H1 (cell line): ENCODE measurements at regions not wholly inside any gene's neighbourhood (a gene's known extent, or its start where the extent isn't known, plus 50 kb on each side); places are given as distances from the start of the nearest gene placed in this dataset.

Experiments used
- CTCF ChIA-PET: fragments of 300-600 bp; sonication (Branson Sonifier 250); formaldehyde crosslinking; loops from one replicate; lab custom pipeline; 2021; ENCODE audit not compliant: partially characterized antibody; lab: Charles Lee
- POLR2A ChIA-PET: fragments of 300-600 bp; sonication (Branson Sonifier 250); formaldehyde crosslinking; loops from one replicate; lab custom pipeline; 2021; ENCODE audit warnings: inconsistent platforms; ENCODE audit not compliant: partially characterized antibody; lab: Charles Lee
- DNase-seq, 2 experiments: peaks; one replicate each; pipeline versions ENCODE4 v3.0.0 to v3.0.0-alpha.2; 2010 to 2022; ENCODE audit warnings: low spot score in 2 of 2, low read depth in 1 of 2, mixed read lengths in 1 of 2
- FAIRE-seq: peaks from 2 replicates; lab custom pipeline; 2011; peaks lifted over from hg19 to GRCh38; lab: Jason Lieb, UNC
- H2AFZ ChIP-seq: 2 replicates; pipeline ENCODE4 v1.8.1; 2012; ENCODE audit warnings: low read length, inconsistent platforms
- H2AK5ac ChIP-seq: 2 replicates; pipeline ENCODE4 v1.6.1; 2013; ENCODE audit warnings: low read depth, low read length
- H2BK120ac ChIP-seq: replicated peaks from 2 replicates; pipeline ENCODE3; 2013; ENCODE audit warnings: low read depth, low read length, inconsistent platforms
- H2BK12ac ChIP-seq: 2 replicates; pipeline ENCODE4 v1.6.1; 2013; ENCODE audit warnings: low read depth, low read length
- H2BK15ac ChIP-seq: 2 replicates; pipeline ENCODE4 v1.6.1; 2013; ENCODE audit warnings: low read length
- H2BK20ac ChIP-seq: 2 replicates; pipeline ENCODE4 v1.6.1; 2013; ENCODE audit warnings: low read length
- H2BK5ac ChIP-seq: 2 replicates; pipeline ENCODE4 v1.6.1; 2013; ENCODE audit warnings: low read depth, low read length
- H3K14ac ChIP-seq: 2 replicates; pipeline ENCODE4 v1.6.1; 2013; ENCODE audit warnings: inconsistent platforms; ENCODE audit not compliant: insufficient read length
- H3K18ac ChIP-seq: 2 replicates; pipeline ENCODE4 v1.6.1; 2013; ENCODE audit warnings: low read length; ENCODE audit errors: extremely low read depth
- H3K23ac ChIP-seq: 2 replicates; pipeline ENCODE4 v1.6.1; 2013; ENCODE audit warnings: inconsistent platforms; ENCODE audit not compliant: insufficient read length
- H3K23me2 ChIP-seq: 2 replicates; pipeline ENCODE4 v1.6.1; 2013; ENCODE audit warnings: low read depth, low read length
- H3K27ac ChIP-seq: 2 replicates; pipeline ENCODE4 v1.6.1; 2011; ENCODE audit warnings: low read depth, low read length, inconsistent platforms
- H3K27me3 ChIP-seq, 4 experiments: replicated peaks in 1 of 4; 1 replicate in 1 of 4; 2 replicates in 3 of 4; pipeline versions ENCODE4 v1.6.1 to v1.8.1; 2011 to 2013; ENCODE audit warnings: low read length in 3 of 4, mild to moderate bottlenecking in 3 of 4, inconsistent platforms in 2 of 4, mixed read lengths in 2 of 4, moderate library complexity in 1 of 4; ENCODE audit not compliant: control insufficient read depth in 3 of 4, insufficient read depth in 3 of 4; ENCODE audit errors: extremely low read depth in 1 of 4
- H3K36me3 ChIP-seq, 4 experiments: 2 replicates each; pipeline versions ENCODE4 v1.6.1 to v1.8.1; 2011 to 2013; ENCODE audit warnings: mild to moderate bottlenecking in 4 of 4, low read length in 3 of 4, moderate library complexity in 2 of 4, control low read depth in 1 of 4, inconsistent platforms in 1 of 4; ENCODE audit not compliant: insufficient read depth in 4 of 4, control insufficient read depth in 2 of 4
- H3K4ac ChIP-seq: replicated peaks from 2 replicates; pipeline ENCODE3; 2013; ENCODE audit warnings: low read length, low read depth, mixed read lengths, inconsistent platforms; ENCODE audit not compliant: insufficient read length
- H3K4me1 ChIP-seq, 4 experiments: replicated peaks in 1 of 4; 1 replicate in 1 of 4; 2 replicates in 3 of 4; pipeline versions ENCODE4 v1.6.1 to v1.8.1; 2011 to 2013; ENCODE audit warnings: low read length in 3 of 4, inconsistent platforms in 2 of 4, mixed read lengths in 1 of 4; ENCODE audit not compliant: insufficient read depth in 4 of 4, control insufficient read depth in 3 of 4
- H3K4me2 ChIP-seq, 2 experiments: 2 replicates each; pipeline versions ENCODE4 v1.6.1 to v1.8.1; 2011 to 2013; ENCODE audit warnings: low read depth in 2 of 2, low read length in 2 of 2, control low read depth in 1 of 2, inconsistent platforms in 1 of 2, mild to moderate bottlenecking in 1 of 2; ENCODE audit not compliant: insufficient read depth in 1 of 2
- H3K4me3 ChIP-seq, 4 experiments: fragments of 200-600, 300-600 bp in 1 of 4; sonication (generic), shearing (Covaris generic), sonication (Bioruptor Twin) in 1 of 4; 2 replicates each; pipeline versions ENCODE4 v1.5.1 to v1.8.1; 2011 to 2016; ENCODE audit warnings: low read length in 4 of 4, low read depth in 3 of 4, control low read depth in 2 of 4, inconsistent platforms in 2 of 4, mild to moderate bottlenecking in 2 of 4, mixed read lengths in 1 of 4, moderate library complexity in 1 of 4; ENCODE audit not compliant: insufficient read depth in 2 of 4; ENCODE audit errors: extremely low read depth in 1 of 4
- H3K56ac ChIP-seq: replicated peaks from 2 replicates; pipeline ENCODE3; 2013; ENCODE audit warnings: low read depth, mild to moderate bottlenecking, mixed read lengths, low read length, inconsistent platforms; ENCODE audit not compliant: insufficient read length
- H3K79me1 ChIP-seq: 2 replicates; pipeline ENCODE4 v1.6.1; 2013; ENCODE audit warnings: low read depth, low read length, control low read depth
- H3K79me2 ChIP-seq, 2 experiments: 2 replicates each; pipeline versions ENCODE4 v1.6.1 to v1.8.1; 2012 to 2013; ENCODE audit warnings: low read length in 2 of 2, mild to moderate bottlenecking in 2 of 2, inconsistent platforms in 1 of 2; ENCODE audit not compliant: insufficient read depth in 2 of 2, control insufficient read depth in 1 of 2
- H3K9ac ChIP-seq, 4 experiments: replicated peaks in 1 of 4; 1 replicate in 1 of 4; 2 replicates in 3 of 4; pipeline versions ENCODE4 v1.6.1 to v1.8.1; 2011 to 2013; ENCODE audit warnings: low read depth in 3 of 4, low read length in 3 of 4, control low read depth in 2 of 4, mild to moderate bottlenecking in 2 of 4, moderate library complexity in 2 of 4, inconsistent platforms in 1 of 4; ENCODE audit errors: extremely low read depth in 1 of 4
- H3K9me3 ChIP-seq, 2 experiments: 2 replicates each; pipeline versions ENCODE4 v1.6.1 to v1.8.1; 2012 to 2013; ENCODE audit warnings: mild to moderate bottlenecking in 2 of 2, moderate library complexity in 2 of 2, control low read depth in 1 of 2, inconsistent platforms in 1 of 2, low read depth in 1 of 2, low read length in 1 of 2, mixed read lengths in 1 of 2; ENCODE audit not compliant: insufficient read depth in 2 of 2
- H4K20me1 ChIP-seq, 2 experiments: replicated peaks in 1 of 2; 2 replicates each; pipeline versions ENCODE3 to v1.8.1; 2011 to 2013; ENCODE audit warnings: inconsistent platforms in 2 of 2, low read length in 2 of 2, mild to moderate bottlenecking in 1 of 2; ENCODE audit not compliant: insufficient read depth in 2 of 2, control insufficient read depth in 1 of 2
- H4K5ac ChIP-seq: 2 replicates; pipeline ENCODE4 v1.6.1; 2013; ENCODE audit warnings: low read length, low read depth, mixed read lengths, inconsistent platforms; ENCODE audit not compliant: insufficient read length
- H4K8ac ChIP-seq: 2 replicates; pipeline ENCODE4 v1.8.0; 2013; ENCODE audit warnings: mild to moderate bottlenecking, moderate library complexity, low read length, inconsistent platforms; ENCODE audit not compliant: insufficient read depth; ENCODE audit errors: extremely low read depth
- H4K91ac ChIP-seq: replicated peaks from 2 replicates; pipeline ENCODE3; 2013; ENCODE audit warnings: low read length, mixed read lengths, inconsistent platforms; ENCODE audit not compliant: insufficient read length
- CBX5 ChIP-seq: fragments of 300-800, 300-1000 bp; sonication (generic); IDR thresholded peaks from 2 replicates; pipeline ENCODE4 v1.7.1; 2016; ENCODE audit warnings: antibody characterized with exemption, low read length, low read depth
- CBX8 ChIP-seq: fragments of 300-800, 300-1000 bp; sonication (generic); IDR thresholded peaks from 2 replicates; pipeline ENCODE4 v1.7.1; 2016; ENCODE audit warnings: low read depth, low read length, borderline replicate concordance
- CREB1 ChIP-seq: IDR thresholded peaks from 2 replicates; pipeline ENCODE4 v1.6.1; 2012; ENCODE audit warnings: inconsistent platforms
- EGR1 ChIP-seq: IDR thresholded peaks from 2 replicates; pipeline ENCODE4 v1.6.1; 2011; ENCODE audit warnings: low read depth, low read length, borderline replicate concordance
- JUND ChIP-seq: IDR thresholded peaks from 2 replicates; pipeline ENCODE4 v1.6.1; 2011; ENCODE audit warnings: mild to moderate bottlenecking, improper control_type of control experiment, low read length
- KDM4A ChIP-seq: IDR thresholded peaks from one replicate; pipeline ENCODE4 v1.7.1; 2012; ENCODE audit warnings: low read depth, mild to moderate bottlenecking, moderate library complexity, low read length, inconsistent platforms; ENCODE audit not compliant: severe bottlenecking
- POLR2A ChIP-seq, 2 experiments: IDR thresholded peaks; 1 replicate in 1 of 2; 2 replicates in 1 of 2; pipeline ENCODE4 v1.6.1; 2011; ENCODE audit warnings: low read depth in 2 of 2, low read length in 2 of 2, mild to moderate bottlenecking in 2 of 2; ENCODE audit errors: control extremely low read depth in 1 of 2
- RBBP5 ChIP-seq: IDR thresholded peaks from 2 replicates; pipeline ENCODE4 v1.7.1; 2012; ENCODE audit warnings: low read depth, mild to moderate bottlenecking, inconsistent platforms, low read length, moderate library complexity, borderline replicate concordance
- RXRA ChIP-seq: IDR thresholded peaks from 2 replicates; pipeline ENCODE4 v1.6.1; 2011; ENCODE audit warnings: low read depth, mild to moderate bottlenecking, low read length, moderate library complexity; ENCODE audit not compliant: insufficient read depth
- WGBS, 2 experiments: shearing (Covaris generic) in 1 of 2; methylation state at CpG; one replicate each; pipeline versions ENCODE4 v1.1.6 to v1.1.7; 2013 to 2015; ENCODE audit warnings: low lambda C conversion rate in 2 of 2, mixed read lengths in 2 of 2, inconsistent platforms in 1 of 2, low coverage in 1 of 2, missing lambda C conversion rate in 1 of 2; ENCODE audit not compliant: insufficient replicate concordance in 2 of 2, insufficient coverage in 1 of 2, insufficient read length in 1 of 2; ENCODE audit errors: extremely low coverage in 1 of 2, missing lambda C conversion rate in 1 of 2; 5-methylcytosine and 5-hydroxymethylcytosine counted together
- TF ChIP-seq, protein P1 (sequence below), 3 experiments: IDR thresholded peaks; 1 replicate in 2 of 3; 2 replicates in 1 of 3; pipeline versions ENCODE4 v1.5.1 to v1.6.1; 2011; ENCODE audit warnings: low read length in 3 of 3, mild to moderate bottlenecking in 3 of 3, inconsistent platforms in 2 of 3, low read depth in 1 of 3, moderate library complexity in 1 of 3; ENCODE audit not compliant: insufficient read depth in 1 of 3; ENCODE audit errors: control extremely low read depth in 1 of 3
- TF ChIP-seq, protein P2 (sequence below): IDR thresholded peaks from 2 replicates; pipeline ENCODE4 v1.6.1; 2012; ENCODE audit warnings: low read length, inconsistent platforms

- no peak overlapping the region for H3K4me3 ChIP-seq
- H3K4me1 ChIP-seq, result peaks cover 0 to 2% (median 0%) of the 10 kb centered on the region in 4 experiments; a peak in 1 of 7 replicates
- H3K27ac ChIP-seq, result no peak overlapping the region
- no peak overlapping the region for H3K56ac ChIP-seq
- H3K18ac ChIP-seq, result no peak overlapping the region
- no peak overlapping the region for H2AFZ ChIP-seq
- H2BK120ac ChIP-seq, result no peak overlapping the region
- FAIRE-seq, result no peak
- no peaks in the 10 kb centered on the region for H3K23me2 ChIP-seq
- no peaks in the 10 kb centered on the region for H3K27me3 ChIP-seq
- no peak overlapping the region for H2BK20ac ChIP-seq
- H3K79me2 ChIP-seq, result no peaks in the 10 kb centered on the region
- no peak overlapping the region for H4K8ac ChIP-seq
- no peak for DNase-seq
- H3K4me2 ChIP-seq, result no peak overlapping the region
- H3K79me1 ChIP-seq, result no peaks in the 10 kb centered on the region
- no peak overlapping the region for H3K4ac ChIP-seq
- no peaks in the 10 kb centered on the region for H3K36me3 ChIP-seq
- H2BK5ac ChIP-seq, result no peak overlapping the region
- H2BK15ac ChIP-seq, result no peak overlapping the region
- H3K23ac ChIP-seq, result no peak overlapping the region
- no peaks in the 10 kb centered on the region for H4K20me1 ChIP-seq
- ChIA-PET CTCF (no interaction called here), POLR2A (no interaction called here)
- H2AK5ac ChIP-seq, result no peak overlapping the region
- WGBS, 2 experiments, result 96% methylated on average over 6 of the region's 6 CpGs; no CpG with 5 or more reads in 1 of the 2 experiments
- H4K5ac ChIP-seq, result no peak overlapping the region
- no peaks in the 10 kb centered on the region for H3K9me3 ChIP-seq
- no peak overlapping the region for H2BK12ac ChIP-seq
- H3K14ac ChIP-seq, result no peak overlapping the region
- H3K9ac ChIP-seq, result no peak overlapping the region
- no peak overlapping the region for H4K91ac ChIP-seq
- TF ChIP-seq, protein P1, sequence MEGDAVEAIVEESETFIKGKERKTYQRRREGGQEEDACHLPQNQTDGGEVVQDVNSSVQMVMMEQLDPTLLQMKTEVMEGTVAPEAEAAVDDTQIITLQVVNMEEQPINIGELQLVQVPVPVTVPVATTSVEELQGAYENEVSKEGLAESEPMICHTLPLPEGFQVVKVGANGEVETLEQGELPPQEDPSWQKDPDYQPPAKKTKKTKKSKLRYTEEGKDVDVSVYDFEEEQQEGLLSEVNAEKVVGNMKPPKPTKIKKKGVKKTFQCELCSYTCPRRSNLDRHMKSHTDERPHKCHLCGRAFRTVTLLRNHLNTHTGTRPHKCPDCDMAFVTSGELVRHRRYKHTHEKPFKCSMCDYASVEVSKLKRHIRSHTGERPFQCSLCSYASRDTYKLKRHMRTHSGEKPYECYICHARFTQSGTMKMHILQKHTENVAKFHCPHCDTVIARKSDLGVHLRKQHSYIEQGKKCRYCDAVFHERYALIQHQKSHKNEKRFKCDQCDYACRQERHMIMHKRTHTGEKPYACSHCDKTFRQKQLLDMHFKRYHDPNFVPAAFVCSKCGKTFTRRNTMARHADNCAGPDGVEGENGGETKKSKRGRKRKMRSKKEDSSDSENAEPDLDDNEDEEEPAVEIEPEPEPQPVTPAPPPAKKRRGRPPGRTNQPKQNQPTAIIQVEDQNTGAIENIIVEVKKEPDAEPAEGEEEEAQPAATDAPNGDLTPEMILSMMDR (IDR thresholded peaks at IDR 0.05; ENCODE audit: control extremely low read depth in 1 of 3, insufficient read depth in 1 of 3, low read depth in 1 of 3, low read length in 3 of 3), result no peak
- no peak for TF ChIP-seq JUND
- TF ChIP-seq CREB1, result no peak
- TF ChIP-seq, protein P2, sequence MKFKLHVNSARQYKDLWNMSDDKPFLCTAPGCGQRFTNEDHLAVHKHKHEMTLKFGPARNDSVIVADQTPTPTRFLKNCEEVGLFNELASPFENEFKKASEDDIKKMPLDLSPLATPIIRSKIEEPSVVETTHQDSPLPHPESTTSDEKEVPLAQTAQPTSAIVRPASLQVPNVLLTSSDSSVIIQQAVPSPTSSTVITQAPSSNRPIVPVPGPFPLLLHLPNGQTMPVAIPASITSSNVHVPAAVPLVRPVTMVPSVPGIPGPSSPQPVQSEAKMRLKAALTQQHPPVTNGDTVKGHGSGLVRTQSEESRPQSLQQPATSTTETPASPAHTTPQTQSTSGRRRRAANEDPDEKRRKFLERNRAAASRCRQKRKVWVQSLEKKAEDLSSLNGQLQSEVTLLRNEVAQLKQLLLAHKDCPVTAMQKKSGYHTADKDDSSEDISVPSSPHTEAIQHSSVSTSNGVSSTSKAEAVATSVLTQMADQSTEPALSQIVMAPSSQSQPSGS, result no peak
- no peak for TF ChIP-seq POLR2A (IDR thresholded peaks at IDR 0.05; ENCODE audit: control extremely low read depth in 1 of 2, low read depth in 2 of 2, low read length in 2 of 2)
- no peak for TF ChIP-seq RBBP5
- TF ChIP-seq CBX8, result no peak
- TF ChIP-seq RXRA, result no peak
- TF ChIP-seq KDM4A, result no peak
- TF ChIP-seq EGR1, result no peak
- no peak for TF ChIP-seq CBX5
Measured at GRCh38 chr6:9095137-9095536, 659.8 kb upstream of the SLC35B3 start.
